Nucleus accumbens (tissue), 56 donors: ENCODE measurements at regions not wholly inside any gene's neighbourhood (a gene's known extent, or its start where the extent isn't known, plus 50 kb on each side); places are given as distances from the start of the nearest gene placed in this dataset.

Experiments
- DNase-seq, 56 donors: peaks; one replicate each; lab custom pipeline; 2025; lab: John Stamatoyannopoulos, UW

GRCh38 chr4:186885289-186885688 is 161.6 kb upstream of the FAT1 start:
- DNase-seq = no peak

DNA sequence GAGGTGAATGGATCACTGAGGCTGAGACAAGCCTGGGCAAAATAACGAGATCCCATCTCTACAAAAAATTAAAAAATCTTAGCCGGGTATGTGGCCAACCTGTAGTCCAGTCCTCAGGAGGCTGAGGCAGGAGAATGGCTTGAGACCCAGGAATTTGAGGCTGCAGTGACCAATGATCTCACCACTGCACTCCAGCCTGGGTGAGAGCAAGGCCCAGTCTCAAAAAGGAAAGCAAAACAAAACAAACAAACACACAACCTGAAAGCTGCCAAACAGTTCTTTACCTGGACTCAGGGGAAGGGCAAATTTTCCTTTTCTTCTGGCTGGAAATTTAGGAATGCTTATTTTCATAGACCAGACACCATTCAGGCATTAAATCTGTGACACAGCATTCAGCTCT is 163.1 kb upstream of the FAT1 start:
- DNase-seq = no peak

DNA sequence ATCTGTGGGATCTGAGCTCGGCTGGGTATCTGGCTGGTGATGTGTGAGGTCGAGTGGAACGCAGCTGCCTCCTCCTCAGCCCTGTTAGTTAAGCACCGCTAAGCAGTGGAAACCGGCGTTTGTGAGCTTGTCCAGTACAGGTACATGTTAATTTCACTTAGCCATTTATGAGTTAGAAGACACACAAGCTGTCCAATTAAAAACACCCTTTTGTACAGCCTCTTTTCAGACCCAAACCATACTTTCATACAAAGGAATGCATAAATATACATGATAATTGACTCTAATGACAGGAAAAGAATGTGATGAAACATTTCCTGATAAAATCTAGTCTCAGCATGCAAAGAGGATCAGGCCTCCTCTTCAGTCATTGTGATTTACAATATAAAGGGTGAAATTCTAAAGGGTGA is 163.6 kb upstream of the FAT1 start:
- no peak for DNase-seq

DNA sequence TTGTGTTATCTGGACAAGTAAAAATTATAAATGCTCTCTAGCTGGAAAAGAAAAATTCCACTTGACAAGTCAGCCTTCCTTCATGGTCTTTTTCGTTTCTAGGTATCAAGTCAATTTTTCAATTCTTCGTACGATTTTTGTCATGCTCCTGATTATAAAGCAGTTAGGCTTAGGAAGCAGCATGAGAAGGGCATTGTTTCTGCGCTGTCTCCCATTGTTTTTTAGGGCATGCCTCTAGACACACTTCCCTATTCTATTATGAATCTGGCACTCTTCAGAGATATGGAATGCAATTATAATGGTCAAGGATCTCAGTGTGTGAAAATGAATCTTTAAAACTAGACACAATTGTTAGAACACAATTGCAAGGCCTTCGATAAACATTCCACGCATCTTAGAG is 164.1 kb upstream of the FAT1 start:
- no peak for DNase-seq

DNA sequence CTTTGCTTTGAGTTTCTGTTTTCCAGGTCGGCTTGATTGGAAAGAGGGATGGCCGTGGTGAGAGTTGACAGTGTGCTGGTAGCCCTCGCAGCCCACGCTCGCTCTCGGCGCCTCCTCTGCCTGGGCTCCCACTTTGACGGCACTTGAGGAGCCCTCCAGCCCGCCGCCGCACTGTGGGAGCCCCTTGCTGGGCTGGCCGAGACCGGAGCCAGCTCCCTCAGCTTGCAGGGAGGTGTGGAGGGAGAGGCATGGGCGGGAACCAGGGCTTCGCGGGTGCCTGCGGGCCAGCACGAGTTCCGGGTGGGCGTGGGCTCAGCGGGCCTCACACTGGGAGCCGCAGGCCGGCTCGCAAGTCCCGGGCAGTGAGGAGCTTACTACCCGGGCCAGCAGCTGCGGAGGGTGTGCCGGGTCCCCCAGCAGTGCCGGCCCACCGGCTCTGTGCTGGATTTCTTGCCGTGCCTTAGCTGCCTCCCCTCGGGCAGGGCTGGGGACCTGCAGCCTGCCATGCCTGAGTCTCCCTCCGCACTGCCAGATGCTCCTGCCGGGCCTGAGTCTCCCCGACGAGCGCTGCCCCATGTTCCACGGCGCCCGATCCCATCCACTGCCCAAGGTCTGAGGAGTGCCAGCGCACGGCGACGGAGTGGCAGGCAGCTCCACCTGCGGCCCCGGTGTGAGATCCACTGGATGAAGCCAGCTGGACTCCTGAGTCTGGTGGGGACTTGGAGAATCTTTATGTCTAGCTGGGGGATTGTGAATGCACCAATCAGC is 166.4 kb upstream of the FAT1 start:
- no peak for DNase-seq

DNA sequence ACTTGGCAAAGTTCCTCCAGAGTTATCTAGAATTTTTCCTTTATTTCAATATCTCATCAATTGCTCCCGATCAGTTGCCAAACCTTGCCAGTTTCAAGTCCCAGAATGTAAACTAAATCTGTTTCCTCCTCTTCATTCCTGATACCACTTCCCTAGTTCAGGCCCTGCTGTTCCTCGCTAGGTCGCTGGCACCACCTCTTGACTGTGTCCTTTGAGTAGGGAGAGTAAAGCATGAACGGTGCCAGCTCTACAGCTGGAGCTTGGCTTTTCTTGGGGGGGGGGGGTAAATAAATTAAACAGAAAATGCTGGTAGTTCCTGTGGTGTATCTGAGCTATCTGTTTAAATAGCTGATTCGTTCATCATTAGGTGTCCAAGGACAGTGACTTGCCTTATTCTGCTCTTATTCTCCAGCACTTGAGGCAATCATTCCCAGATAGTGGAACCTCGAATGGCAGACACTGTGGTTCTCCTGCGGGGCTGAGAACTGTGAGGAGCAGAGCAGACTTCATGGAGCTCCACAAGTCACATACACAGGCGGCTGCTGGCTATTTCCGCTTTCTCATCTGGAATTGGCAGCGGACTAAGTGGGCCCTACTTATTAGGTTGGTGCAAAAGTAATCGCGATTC is 168.3 kb upstream of the FAT1 start:
- DNase-seq = no peak

DNA sequence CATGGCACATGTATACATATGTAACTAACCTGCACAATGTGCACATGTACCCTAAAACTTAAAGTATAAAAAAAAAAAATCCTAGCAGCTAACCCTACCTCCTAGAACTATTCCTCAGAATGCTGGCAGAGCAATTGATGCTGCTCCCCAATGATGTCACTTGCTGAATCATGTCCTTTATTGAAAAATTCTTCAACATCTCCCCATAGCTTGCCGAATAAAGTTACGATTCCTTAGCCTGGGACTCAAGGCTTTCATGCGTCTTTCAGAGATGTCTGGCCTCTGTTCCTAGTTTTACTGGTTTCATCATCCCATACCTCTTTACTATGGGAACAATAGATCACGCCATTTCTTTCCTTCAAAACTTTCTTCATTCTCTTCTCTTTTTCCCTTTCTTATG is 174.7 kb upstream of the FAT1 start:
- DNase-seq = no peak

DNA sequence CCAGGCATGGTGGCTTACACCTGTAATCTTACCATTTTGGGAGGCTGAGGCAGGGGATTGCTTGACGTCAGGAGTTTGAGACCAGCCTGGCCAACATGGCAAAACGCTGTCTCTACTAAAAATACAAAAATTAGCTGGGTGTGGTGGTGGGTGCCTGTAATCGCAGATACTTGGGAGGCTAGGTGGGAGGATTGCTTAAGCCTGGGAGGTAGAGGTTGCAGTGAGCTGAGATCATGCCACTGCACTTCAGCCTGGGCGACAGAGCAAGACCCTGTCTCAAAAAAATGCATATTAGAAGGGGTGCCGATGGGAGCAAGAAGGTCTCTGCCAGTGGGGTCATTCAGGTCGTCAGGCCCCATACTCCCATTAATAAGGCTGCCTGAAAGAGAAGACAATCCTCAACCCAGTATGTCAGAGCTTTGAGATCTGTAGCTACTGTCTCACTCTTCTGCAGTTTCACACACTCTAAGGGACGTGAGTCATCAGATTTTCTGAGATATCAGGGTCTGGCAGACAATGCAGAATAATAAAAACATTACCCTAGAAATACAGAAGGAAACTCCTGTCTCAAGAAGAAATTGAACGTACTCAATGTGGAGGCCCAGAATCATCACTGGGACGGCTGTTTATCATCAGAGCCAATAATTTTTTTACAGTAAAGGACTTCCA is 176.7 kb upstream of the FAT1 start:
- no peak for DNase-seq

- DNase-seq = no peak
Observed at GRCh38 chr4:186900984-186901383, 177.3 kb upstream of the FAT1 start.

DNA sequence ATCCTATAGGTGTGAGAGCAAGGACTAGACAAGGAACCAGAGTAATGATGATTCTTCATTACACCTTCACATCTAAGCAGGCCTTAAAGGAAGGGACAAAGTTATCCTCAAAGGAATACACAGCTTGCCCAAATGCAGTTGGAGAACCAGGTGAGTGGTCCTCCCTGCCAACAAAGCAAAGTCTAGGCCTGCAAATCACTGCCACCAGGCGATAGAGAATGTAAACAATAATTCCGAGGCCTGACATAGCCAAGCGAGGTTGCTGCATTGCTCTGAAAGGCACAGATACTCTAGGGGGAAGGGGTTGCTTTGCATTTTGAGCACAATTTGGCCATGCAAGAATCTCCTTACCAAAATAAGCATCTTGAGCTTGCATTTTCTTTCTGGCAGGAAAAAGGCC is 178.2 kb upstream of the FAT1 start:
- no peak for DNase-seq

DNA sequence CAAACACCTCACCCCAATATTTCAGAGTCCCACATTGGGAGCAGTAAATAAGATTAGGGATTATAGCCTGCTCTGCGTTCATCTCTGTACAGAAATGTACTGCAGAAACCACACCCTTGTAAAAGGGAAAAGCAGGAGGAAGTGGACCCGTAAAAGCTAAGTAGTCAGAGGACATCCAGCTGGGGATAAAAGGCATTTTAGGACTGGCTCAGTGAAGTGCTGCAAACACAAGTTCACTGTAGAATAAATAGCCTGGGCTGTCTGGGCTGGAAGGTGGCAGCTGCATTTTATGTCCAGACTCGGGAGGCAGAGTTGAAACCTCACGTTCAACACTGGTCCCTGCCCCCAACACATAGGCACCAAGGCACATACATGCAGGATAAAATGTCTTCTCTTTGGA is 178.7 kb upstream of the FAT1 start:
- no peak for DNase-seq

GRCh38 chr4:186904101-186904500 is 180.4 kb upstream of the FAT1 start:
- no peak for DNase-seq

- no peak for DNase-seq
Observed at GRCh38 chr4:186906722-186907121, 183.1 kb upstream of the FAT1 start.

GRCh38 chr4:186910385-186910784 is 186.7 kb upstream of the FAT1 start:
- DNase-seq = no peak

DNA sequence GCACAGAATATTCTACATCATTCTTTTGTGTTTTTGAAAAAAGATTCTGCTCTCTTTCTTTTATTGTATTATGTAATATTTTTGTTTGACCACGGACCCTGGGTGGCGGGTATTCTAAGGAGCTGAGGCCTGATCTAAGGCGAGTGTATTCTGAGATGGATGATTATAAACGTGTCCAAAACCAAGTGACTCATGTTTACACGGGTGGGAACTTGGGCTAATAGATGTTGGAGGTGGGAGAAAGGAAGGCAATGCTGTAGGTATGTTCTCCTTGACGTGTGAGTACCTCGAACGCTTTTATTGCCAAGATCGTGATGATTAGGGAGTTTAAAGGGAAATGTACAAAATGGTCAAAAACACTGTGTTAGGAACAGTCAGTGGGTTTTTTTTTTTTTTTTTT is 188.9 kb upstream of the FAT1 start:
- no peak for DNase-seq

- no peak for DNase-seq
Observed at GRCh38 chr4:186915816-186916215, 192.2 kb upstream of the FAT1 start.

GRCh38 chr4:186917136-186917535 is 193.5 kb upstream of the FAT1 start:
- DNase-seq = no peak

GRCh38 chr4:186918466-186918865 is 194.8 kb upstream of the FAT1 start:
- no peak for DNase-seq

DNA sequence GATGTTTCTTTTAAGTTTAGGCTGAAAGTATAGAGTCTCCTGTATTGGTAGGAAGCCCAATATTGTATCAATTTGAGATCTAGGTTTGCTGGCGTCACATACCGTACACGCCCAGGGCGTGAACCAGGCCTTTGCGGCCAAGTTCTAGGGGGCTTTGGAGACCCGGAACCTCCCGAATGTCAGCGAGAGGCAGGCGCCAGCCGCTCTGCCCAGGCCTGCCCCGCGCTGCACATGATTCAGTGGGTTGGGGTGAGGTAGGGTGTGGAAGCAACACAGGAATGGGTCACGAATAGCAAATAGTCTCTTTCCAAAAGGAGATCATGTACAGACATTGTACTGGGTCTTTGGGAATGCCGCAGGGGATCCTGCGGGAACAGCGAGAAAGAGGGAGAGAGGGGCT is 195.7 kb upstream of the FAT1 start:
- no peak for DNase-seq

DNA sequence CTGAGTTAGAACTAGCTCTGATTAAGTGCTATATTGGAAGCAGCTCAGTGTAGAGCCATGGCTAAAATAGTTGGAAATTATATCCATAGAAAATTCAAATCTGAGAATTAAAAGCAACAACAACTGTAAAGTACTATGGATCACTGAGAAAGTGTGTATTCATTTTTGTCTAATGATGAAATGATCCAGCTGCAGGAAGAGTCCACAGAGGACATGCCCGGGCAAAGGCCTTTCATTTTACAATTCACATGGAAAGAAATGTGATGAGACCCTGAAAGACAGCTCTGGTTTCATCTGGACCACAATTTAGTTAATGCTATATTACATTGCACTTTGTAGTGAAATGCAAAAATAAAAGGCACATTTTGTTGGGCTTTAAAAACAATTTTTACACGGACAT is 196.8 kb upstream of the FAT1 start:
- DNase-seq = no peak

GRCh38 chr4:186920992-186921391 is 197.3 kb upstream of the FAT1 start:
- DNase-seq = no peak

GRCh38 chr4:186924723-186925122 is 201.1 kb upstream of the FAT1 start:
- no peak for DNase-seq
